H1 (cell line): ENCODE measurements at regions not wholly inside any gene's neighbourhood (a gene's known extent, or its start where the extent isn't known, plus 50 kb on each side); places are given as distances from the start of the nearest gene placed in this dataset.

Source experiments
- CTCF ChIA-PET: fragments of 300-600 bp; sonication (Branson Sonifier 250); formaldehyde crosslinking; loops from one replicate; lab custom pipeline; 2021; ENCODE audit not compliant: partially characterized antibody; lab: Charles Lee
- POLR2A ChIA-PET: fragments of 300-600 bp; sonication (Branson Sonifier 250); formaldehyde crosslinking; loops from one replicate; lab custom pipeline; 2021; ENCODE audit warnings: inconsistent platforms; ENCODE audit not compliant: partially characterized antibody; lab: Charles Lee
- DNase-seq, 2 experiments: peaks; one replicate each; pipeline versions ENCODE4 v3.0.0 to v3.0.0-alpha.2; 2010 to 2022; ENCODE audit warnings: low spot score in 2 of 2, low read depth in 1 of 2, mixed read lengths in 1 of 2
- FAIRE-seq: peaks from 2 replicates; lab custom pipeline; 2011; peaks lifted over from hg19 to GRCh38; lab: Jason Lieb, UNC
- H2AFZ ChIP-seq: 2 replicates; pipeline ENCODE4 v1.8.1; 2012; ENCODE audit warnings: low read length, inconsistent platforms
- H2AK5ac ChIP-seq: 2 replicates; pipeline ENCODE4 v1.6.1; 2013; ENCODE audit warnings: low read depth, low read length
- H2BK120ac ChIP-seq: replicated peaks from 2 replicates; pipeline ENCODE3; 2013; ENCODE audit warnings: low read depth, low read length, inconsistent platforms
- H2BK12ac ChIP-seq: 2 replicates; pipeline ENCODE4 v1.6.1; 2013; ENCODE audit warnings: low read depth, low read length
- H2BK15ac ChIP-seq: 2 replicates; pipeline ENCODE4 v1.6.1; 2013; ENCODE audit warnings: low read length
- H2BK20ac ChIP-seq: 2 replicates; pipeline ENCODE4 v1.6.1; 2013; ENCODE audit warnings: low read length
- H2BK5ac ChIP-seq: 2 replicates; pipeline ENCODE4 v1.6.1; 2013; ENCODE audit warnings: low read depth, low read length
- H3K14ac ChIP-seq: 2 replicates; pipeline ENCODE4 v1.6.1; 2013; ENCODE audit warnings: inconsistent platforms; ENCODE audit not compliant: insufficient read length
- H3K18ac ChIP-seq: 2 replicates; pipeline ENCODE4 v1.6.1; 2013; ENCODE audit warnings: low read length; ENCODE audit errors: extremely low read depth
- H3K23ac ChIP-seq: 2 replicates; pipeline ENCODE4 v1.6.1; 2013; ENCODE audit warnings: inconsistent platforms; ENCODE audit not compliant: insufficient read length
- H3K23me2 ChIP-seq: 2 replicates; pipeline ENCODE4 v1.6.1; 2013; ENCODE audit warnings: low read depth, low read length
- H3K27ac ChIP-seq: 2 replicates; pipeline ENCODE4 v1.6.1; 2011; ENCODE audit warnings: low read depth, low read length, inconsistent platforms
- H3K27me3 ChIP-seq, 4 experiments: replicated peaks in 1 of 4; 1 replicate in 1 of 4; 2 replicates in 3 of 4; pipeline versions ENCODE4 v1.6.1 to v1.8.1; 2011 to 2013; ENCODE audit warnings: low read length in 3 of 4, mild to moderate bottlenecking in 3 of 4, inconsistent platforms in 2 of 4, mixed read lengths in 2 of 4, moderate library complexity in 1 of 4; ENCODE audit not compliant: control insufficient read depth in 3 of 4, insufficient read depth in 3 of 4; ENCODE audit errors: extremely low read depth in 1 of 4
- H3K36me3 ChIP-seq, 4 experiments: 2 replicates each; pipeline versions ENCODE4 v1.6.1 to v1.8.1; 2011 to 2013; ENCODE audit warnings: mild to moderate bottlenecking in 4 of 4, low read length in 3 of 4, moderate library complexity in 2 of 4, control low read depth in 1 of 4, inconsistent platforms in 1 of 4; ENCODE audit not compliant: insufficient read depth in 4 of 4, control insufficient read depth in 2 of 4
- H3K4ac ChIP-seq: replicated peaks from 2 replicates; pipeline ENCODE3; 2013; ENCODE audit warnings: low read length, low read depth, mixed read lengths, inconsistent platforms; ENCODE audit not compliant: insufficient read length
- H3K4me1 ChIP-seq, 4 experiments: replicated peaks in 1 of 4; 1 replicate in 1 of 4; 2 replicates in 3 of 4; pipeline versions ENCODE4 v1.6.1 to v1.8.1; 2011 to 2013; ENCODE audit warnings: low read length in 3 of 4, inconsistent platforms in 2 of 4, mixed read lengths in 1 of 4; ENCODE audit not compliant: insufficient read depth in 4 of 4, control insufficient read depth in 3 of 4
- H3K4me2 ChIP-seq, 2 experiments: 2 replicates each; pipeline versions ENCODE4 v1.6.1 to v1.8.1; 2011 to 2013; ENCODE audit warnings: low read depth in 2 of 2, low read length in 2 of 2, control low read depth in 1 of 2, inconsistent platforms in 1 of 2, mild to moderate bottlenecking in 1 of 2; ENCODE audit not compliant: insufficient read depth in 1 of 2
- H3K4me3 ChIP-seq, 4 experiments: fragments of 200-600, 300-600 bp in 1 of 4; sonication (generic), shearing (Covaris generic), sonication (Bioruptor Twin) in 1 of 4; 2 replicates each; pipeline versions ENCODE4 v1.5.1 to v1.8.1; 2011 to 2016; ENCODE audit warnings: low read length in 4 of 4, low read depth in 3 of 4, control low read depth in 2 of 4, inconsistent platforms in 2 of 4, mild to moderate bottlenecking in 2 of 4, mixed read lengths in 1 of 4, moderate library complexity in 1 of 4; ENCODE audit not compliant: insufficient read depth in 2 of 4; ENCODE audit errors: extremely low read depth in 1 of 4
- H3K56ac ChIP-seq: replicated peaks from 2 replicates; pipeline ENCODE3; 2013; ENCODE audit warnings: low read depth, mild to moderate bottlenecking, mixed read lengths, low read length, inconsistent platforms; ENCODE audit not compliant: insufficient read length
- H3K79me1 ChIP-seq: 2 replicates; pipeline ENCODE4 v1.6.1; 2013; ENCODE audit warnings: low read depth, low read length, control low read depth
- H3K79me2 ChIP-seq, 2 experiments: 2 replicates each; pipeline versions ENCODE4 v1.6.1 to v1.8.1; 2012 to 2013; ENCODE audit warnings: low read length in 2 of 2, mild to moderate bottlenecking in 2 of 2, inconsistent platforms in 1 of 2; ENCODE audit not compliant: insufficient read depth in 2 of 2, control insufficient read depth in 1 of 2
- H3K9ac ChIP-seq, 4 experiments: replicated peaks in 1 of 4; 1 replicate in 1 of 4; 2 replicates in 3 of 4; pipeline versions ENCODE4 v1.6.1 to v1.8.1; 2011 to 2013; ENCODE audit warnings: low read depth in 3 of 4, low read length in 3 of 4, control low read depth in 2 of 4, mild to moderate bottlenecking in 2 of 4, moderate library complexity in 2 of 4, inconsistent platforms in 1 of 4; ENCODE audit errors: extremely low read depth in 1 of 4
- H3K9me3 ChIP-seq, 2 experiments: 2 replicates each; pipeline versions ENCODE4 v1.6.1 to v1.8.1; 2012 to 2013; ENCODE audit warnings: mild to moderate bottlenecking in 2 of 2, moderate library complexity in 2 of 2, control low read depth in 1 of 2, inconsistent platforms in 1 of 2, low read depth in 1 of 2, low read length in 1 of 2, mixed read lengths in 1 of 2; ENCODE audit not compliant: insufficient read depth in 2 of 2
- H4K20me1 ChIP-seq, 2 experiments: replicated peaks in 1 of 2; 2 replicates each; pipeline versions ENCODE3 to v1.8.1; 2011 to 2013; ENCODE audit warnings: inconsistent platforms in 2 of 2, low read length in 2 of 2, mild to moderate bottlenecking in 1 of 2; ENCODE audit not compliant: insufficient read depth in 2 of 2, control insufficient read depth in 1 of 2
- H4K5ac ChIP-seq: 2 replicates; pipeline ENCODE4 v1.6.1; 2013; ENCODE audit warnings: low read length, low read depth, mixed read lengths, inconsistent platforms; ENCODE audit not compliant: insufficient read length
- H4K8ac ChIP-seq: 2 replicates; pipeline ENCODE4 v1.8.0; 2013; ENCODE audit warnings: mild to moderate bottlenecking, moderate library complexity, low read length, inconsistent platforms; ENCODE audit not compliant: insufficient read depth; ENCODE audit errors: extremely low read depth
- H4K91ac ChIP-seq: replicated peaks from 2 replicates; pipeline ENCODE3; 2013; ENCODE audit warnings: low read length, mixed read lengths, inconsistent platforms; ENCODE audit not compliant: insufficient read length
- CEBPB ChIP-seq: IDR thresholded peaks from 2 replicates; pipeline ENCODE4 v1.6.1; 2012; ENCODE audit warnings: low read depth, low read length
- CREB1 ChIP-seq: IDR thresholded peaks from 2 replicates; pipeline ENCODE4 v1.6.1; 2012; ENCODE audit warnings: inconsistent platforms
- EGR1 ChIP-seq: IDR thresholded peaks from 2 replicates; pipeline ENCODE4 v1.6.1; 2011; ENCODE audit warnings: low read depth, low read length, borderline replicate concordance
- HDAC2 ChIP-seq, 2 experiments: fragments of 300-600 bp in 1 of 2; sonication (generic) in 1 of 2; IDR thresholded peaks; 2 replicates each; pipeline ENCODE4 v1.6.1; 2011 to 2012; ENCODE audit warnings: low read depth in 2 of 2, low read length in 2 of 2, mild to moderate bottlenecking in 2 of 2, moderate library complexity in 2 of 2, borderline replicate concordance in 1 of 2, inconsistent platforms in 1 of 2
- NANOG ChIP-seq: IDR thresholded peaks from 2 replicates; pipeline ENCODE4 v1.6.1; 2011; ENCODE audit warnings: low read length, low read depth, mild to moderate bottlenecking, inconsistent platforms; ENCODE audit not compliant: insufficient read depth, poor library complexity, severe bottlenecking
- PHF8 ChIP-seq: fragments of 200-600 bp; sonication (generic); conservative IDR thresholded peaks from 2 replicates; pipeline ENCODE4 v1.7.1; 2012; ENCODE audit warnings: low read depth, mild to moderate bottlenecking, inconsistent platforms, low read length, moderate library complexity
- SAP30 ChIP-seq: fragments of 300-600 bp; sonication (generic); IDR thresholded peaks from 2 replicates; pipeline ENCODE4 v1.7.1; 2012; ENCODE audit warnings: low read length, moderate library complexity, mild to moderate bottlenecking, inconsistent platforms; ENCODE audit not compliant: insufficient read depth, insufficient replicate concordance
- SIN3A ChIP-seq, 2 experiments: IDR thresholded peaks in 1 of 2; conservative IDR thresholded peaks in 1 of 2; 2 replicates each; pipeline ENCODE4 v1.6.1; 2011 to 2012; ENCODE audit warnings: low read length in 2 of 2, improper control_type of control experiment in 1 of 2, low read depth in 1 of 2, mild to moderate bottlenecking in 1 of 2
- SP1 ChIP-seq: IDR thresholded peaks from 2 replicates; pipeline ENCODE4 v1.6.1; 2011; ENCODE audit warnings: low read depth, low read length
- SP4 ChIP-seq: IDR thresholded peaks from 2 replicates; pipeline ENCODE4 v1.6.1; 2012; ENCODE audit warnings: low read length, inconsistent platforms
- SRF ChIP-seq: IDR thresholded peaks from 2 replicates; pipeline ENCODE4 v1.6.1; 2011; ENCODE audit warnings: mild to moderate bottlenecking, low read depth, low read length, moderate library complexity
- TCF12 ChIP-seq: IDR thresholded peaks from 2 replicates; pipeline ENCODE4 v1.6.1; 2011; ENCODE audit warnings: low read depth, mild to moderate bottlenecking, low read length
- WGBS, 2 experiments: shearing (Covaris generic) in 1 of 2; methylation state at CpG; one replicate each; pipeline versions ENCODE4 v1.1.6 to v1.1.7; 2013 to 2015; ENCODE audit warnings: low lambda C conversion rate in 2 of 2, mixed read lengths in 2 of 2, inconsistent platforms in 1 of 2, low coverage in 1 of 2, missing lambda C conversion rate in 1 of 2; ENCODE audit not compliant: insufficient replicate concordance in 2 of 2, insufficient coverage in 1 of 2, insufficient read length in 1 of 2; ENCODE audit errors: extremely low coverage in 1 of 2, missing lambda C conversion rate in 1 of 2; 5-methylcytosine and 5-hydroxymethylcytosine counted together
- TF ChIP-seq, protein P1 (sequence below): IDR thresholded peaks from 2 replicates; pipeline ENCODE4 v1.6.1; 2011; ENCODE audit warnings: low read depth, mild to moderate bottlenecking, low read length; ENCODE audit not compliant: insufficient read depth

DNA sequence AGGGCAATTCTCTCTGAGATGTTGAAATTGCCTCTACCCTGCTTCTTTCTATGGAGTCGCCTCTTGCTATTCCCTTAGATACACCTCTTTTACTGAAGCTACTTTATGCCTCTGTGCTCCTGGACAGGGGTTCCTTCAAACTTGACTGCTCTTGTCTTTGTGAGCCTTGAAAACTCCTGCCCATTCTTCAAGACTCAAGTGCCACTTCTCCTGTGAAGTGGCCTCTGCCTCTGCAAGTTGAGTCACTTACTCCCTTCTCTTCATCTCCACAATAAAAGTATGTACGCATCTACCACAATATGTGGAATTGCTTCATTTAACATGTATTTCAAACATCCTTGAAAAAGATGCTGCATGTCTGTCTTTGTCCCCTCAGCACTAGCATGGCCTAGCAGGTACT lies 66.0 kb upstream of the TPP2 start:
- POLR2A ChIA-PET: no interaction called here
- Histone ChIP-seq H3K4me3 (no peak overlapping the region), H2BK15ac (no peak overlapping the region), H3K18ac (no peak overlapping the region), H3K56ac (no peak overlapping the region), H4K5ac (no peak overlapping the region), H2AK5ac (no peak overlapping the region), H3K23me2 (no peaks in the 10 kb centered on the region), H4K8ac (no peak overlapping the region), H4K91ac (no peak overlapping the region), H3K4me1 (no peaks in the 10 kb centered on the region), H2BK12ac (no peak overlapping the region), H3K14ac (no peak overlapping the region)
- 84% methylated on average over 2 of the region's 2 CpGs; no CpG with 5 or more reads in 1 of the 2 experiments for WGBS, 2 experiments
- FAIRE-seq: no peak
- TF ChIP-seq, protein P1, sequence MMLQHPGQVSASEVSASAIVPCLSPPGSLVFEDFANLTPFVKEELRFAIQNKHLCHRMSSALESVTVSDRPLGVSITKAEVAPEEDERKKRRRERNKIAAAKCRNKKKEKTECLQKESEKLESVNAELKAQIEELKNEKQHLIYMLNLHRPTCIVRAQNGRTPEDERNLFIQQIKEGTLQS: no peak
- TF ChIP-seq PHF8: no peak
- TF ChIP-seq HDAC2 (IDR thresholded peaks at IDR 0.05; ENCODE audit: borderline replicate concordance in 1 of 2, low read depth in 2 of 2, low read length in 2 of 2): no peak
- no peak for TF ChIP-seq CEBPB
- no peak for TF ChIP-seq TCF12
- no peak for TF ChIP-seq SP1
- TF ChIP-seq SIN3A (conservative IDR thresholded peaks at IDR 0.05 in 1 of 2, IDR thresholded peaks at IDR 0.05 in 1 of 2; ENCODE audit: low read depth in 1 of 2, low read length in 2 of 2): no peak
- TF ChIP-seq EGR1: no peak
- TF ChIP-seq CREB1: no peak
- no peak for TF ChIP-seq SRF
- no peak for TF ChIP-seq SAP30
- no peak for TF ChIP-seq SP4
- TF ChIP-seq NANOG: no peak
- TF ChIP-seq, all 59 proteins: peak for 0
- H2BK5ac ChIP-seq: no peak overlapping the region
- no peak overlapping the region for H3K9ac ChIP-seq
- H3K4ac ChIP-seq: no peak overlapping the region
- H3K23ac ChIP-seq: no peak overlapping the region
- no peaks in the 10 kb centered on the region for H4K20me1 ChIP-seq
- H3K27me3 ChIP-seq: no peaks in the 10 kb centered on the region
- H3K4me2 ChIP-seq: no peak overlapping the region
- no peak overlapping the region for H2BK20ac ChIP-seq
- H3K36me3 ChIP-seq: no peaks in the 10 kb centered on the region
- H2AFZ ChIP-seq: no peak overlapping the region
- DNase-seq: no peak
- no peaks in the 10 kb centered on the region for H3K9me3 ChIP-seq
- no peak overlapping the region for H2BK120ac ChIP-seq
- no peak overlapping the region for H3K27ac ChIP-seq
- no peaks in the 10 kb centered on the region for H3K79me1 ChIP-seq
- CTCF ChIA-PET: no interaction called here
- no peaks in the 10 kb centered on the region for H3K79me2 ChIP-seq
